M059J (cell line): ENCODE measurements at regions not wholly inside any gene's neighbourhood (a gene's known extent, or its start where the extent isn't known, plus 50 kb on each side); places are given as distances from the start of the nearest gene placed in this dataset.
"Not testable (repeated sequence)": the region's sequence is repeated elsewhere in the genome, so short reads cannot be mapped to it uniquely, and the experiment has no call there.

ENCODE experiments used
- DNase-seq: peaks from one replicate; pipeline ENCODE4 v3.0.0-alpha.2; 2012; ENCODE audit warnings: low read depth

- no peak for DNase-seq
Observed at GRCh38 chr2:132272713-132273112, 111.0 kb upstream of the ANKRD30BL start.

GRCh38 chr2:132273585-132273984, 111.8 kb upstream of the ANKRD30BL start:
- DNase-seq: not testable (repeated sequence)

DNA sequence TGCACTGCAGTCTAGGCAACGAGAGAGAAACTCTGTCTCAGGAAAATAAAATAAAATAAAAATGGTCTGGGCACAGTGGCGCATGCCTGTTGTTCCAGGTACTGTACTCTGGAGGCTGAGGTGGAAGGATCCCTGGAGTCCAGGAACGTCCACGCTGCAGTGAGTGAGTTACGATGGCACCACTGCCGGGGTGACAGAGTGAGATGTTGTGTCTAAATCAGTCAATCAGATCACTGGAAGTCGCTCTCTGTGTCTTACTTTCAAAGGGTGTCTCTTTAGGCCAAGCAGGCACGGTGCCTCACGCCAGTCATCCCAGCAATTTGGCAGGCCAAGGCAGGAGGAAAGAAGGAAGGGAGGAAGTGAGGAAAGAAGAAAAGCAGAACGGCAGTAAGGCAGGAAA, 112.2 kb upstream of the ANKRD30BL start:
- DNase-seq: no peak

GRCh38 chr2:132275396-132275795, 113.6 kb upstream of the ANKRD30BL start:
- DNase-seq: no peak

DNA sequence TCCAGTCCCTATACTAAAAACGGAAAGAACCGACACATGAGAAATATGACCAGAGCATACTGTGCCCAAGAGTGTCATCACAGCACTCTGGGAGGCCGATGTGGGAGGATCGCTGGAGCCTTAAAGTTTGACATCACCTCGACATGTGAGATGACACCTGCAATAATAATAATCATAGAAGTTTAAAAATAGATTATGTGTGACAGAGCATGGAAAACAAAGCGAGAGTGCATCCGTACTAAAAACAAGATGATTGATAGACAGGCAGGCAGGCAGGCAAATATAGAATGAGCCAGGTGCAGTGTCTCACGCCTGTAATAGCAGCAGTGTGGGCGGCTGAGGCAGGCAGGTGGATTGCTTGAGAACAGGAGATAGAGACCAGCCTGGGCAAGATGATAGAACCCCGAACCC, 114.8 kb upstream of the ANKRD30BL start:
- no peak for DNase-seq

GRCh38 chr2:132278267-132278666, 116.5 kb upstream of the ANKRD30BL start:
- no peak for DNase-seq

- DNase-seq: no peak
Observed at GRCh38 chr2:132279344-132279743, 117.6 kb upstream of the ANKRD30BL start.

GRCh38 chr2:132279930-132280615, 118.3 kb upstream of the ANKRD30BL start:
- DNase-seq: no peak

GRCh38 chr2:132280912-132281311, 119.2 kb upstream of the ANKRD30BL start:
- no peak for DNase-seq

DNA sequence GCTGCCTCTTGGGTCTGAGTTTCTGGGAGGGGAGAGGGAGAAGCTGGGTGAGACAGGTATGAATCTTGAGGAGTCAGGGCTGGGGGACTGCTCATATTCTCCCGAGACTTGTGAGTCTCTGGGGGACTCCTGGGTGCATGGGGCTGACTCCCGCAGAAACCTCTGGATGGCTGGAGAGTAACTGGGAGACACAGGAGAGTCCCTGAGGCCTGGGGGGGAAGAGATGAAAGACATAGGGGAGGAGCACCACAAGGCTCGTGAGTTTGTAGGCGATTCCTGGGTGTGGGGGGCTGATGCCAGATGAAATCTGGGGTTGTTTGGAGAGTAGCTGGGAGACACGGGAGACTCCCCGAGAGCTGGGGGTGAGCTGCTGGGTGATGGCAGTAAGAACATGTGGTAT, 120.4 kb upstream of the ANKRD30BL start:
- not testable (repeated sequence) for DNase-seq

DNA sequence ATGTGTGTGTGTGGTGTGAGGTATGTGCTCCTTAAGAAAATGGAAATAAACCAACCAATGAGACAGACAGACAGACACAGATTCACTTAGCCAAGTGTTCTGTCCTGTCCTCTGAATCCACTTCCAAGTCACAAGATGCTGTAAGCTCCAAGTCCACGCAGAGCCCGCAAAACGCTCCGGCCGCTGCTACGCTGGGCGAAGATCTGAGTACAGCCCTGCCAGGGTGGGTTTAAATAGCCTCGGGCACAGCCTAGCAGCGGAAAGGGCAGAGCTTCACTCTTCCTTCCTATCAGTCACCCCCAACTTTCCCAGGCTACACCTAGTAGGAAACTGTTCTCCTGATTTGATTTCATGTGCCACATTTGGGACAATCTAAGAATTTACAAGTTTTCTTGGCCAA, 121.2 kb upstream of the ANKRD30BL start:
- no peak for DNase-seq

GRCh38 chr2:132286289-132286911, 124.6 kb upstream of the ANKRD30BL start:
- DNase-seq: not testable (repeated sequence)

DNA sequence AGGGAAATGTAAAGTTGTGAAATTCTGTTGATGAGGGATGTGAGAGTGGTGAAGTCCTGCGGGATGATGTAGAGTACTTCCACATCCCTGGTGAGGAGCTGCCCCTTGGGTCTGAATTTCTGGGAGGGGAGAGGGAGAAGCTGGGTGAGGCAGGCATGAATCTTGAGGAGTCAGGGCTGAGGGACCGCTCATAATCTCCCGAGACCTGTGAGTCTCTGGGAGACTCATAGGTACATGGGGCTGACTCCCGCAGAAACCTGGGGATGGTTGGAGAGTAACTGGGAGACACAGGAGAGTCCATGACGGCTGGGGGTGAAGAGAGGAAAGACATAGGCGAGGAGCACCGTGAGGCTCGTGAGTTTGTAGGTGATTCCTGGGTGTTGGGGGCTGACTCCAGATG, 126.2 kb upstream of the ANKRD30BL start:
- DNase-seq: not testable (repeated sequence)

DNA sequence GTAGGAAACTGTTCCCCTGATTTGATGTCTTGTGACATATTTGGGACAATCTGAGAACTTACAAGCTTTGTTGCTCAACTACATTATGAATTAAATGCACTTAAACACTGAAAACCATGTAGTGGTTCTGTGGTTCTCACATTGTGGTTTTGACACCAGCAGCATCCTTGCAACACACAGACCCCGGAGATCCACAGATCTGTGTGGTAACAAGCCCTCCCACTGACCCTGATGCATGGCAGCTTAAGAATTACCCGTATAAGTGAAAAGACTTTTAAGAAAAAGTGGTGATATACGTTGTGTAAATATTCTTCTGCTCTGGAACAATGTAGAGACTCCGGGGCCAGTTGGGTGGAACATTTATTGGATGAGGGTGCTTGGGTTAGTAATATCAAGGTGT, 127.4 kb upstream of the ANKRD30BL start:
- DNase-seq: not testable (repeated sequence)

DNA sequence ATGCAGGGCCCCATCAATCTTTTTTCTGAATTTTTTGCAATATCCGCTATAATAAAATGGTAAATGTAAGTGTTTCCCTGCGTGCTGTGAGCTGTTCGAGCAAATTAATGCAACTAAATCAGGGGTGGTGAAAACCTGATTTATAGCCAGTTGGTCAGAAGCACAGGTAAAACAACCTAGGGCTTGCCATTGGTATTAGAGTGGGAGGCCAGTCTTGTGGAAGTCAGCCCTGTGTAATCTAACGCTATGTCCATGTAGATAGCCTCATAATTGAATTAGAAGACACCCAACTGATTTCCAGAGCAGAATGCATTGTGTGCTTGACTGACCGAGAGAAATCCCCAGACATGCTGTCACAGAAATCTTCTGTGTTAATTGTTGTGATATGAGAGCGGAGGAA, 126.8 kb upstream of the GPR39 start:
- not testable (repeated sequence) for DNase-seq

GRCh38 chr2:132300592-132301378, 115.8 kb upstream of the GPR39 start:
- not testable (repeated sequence) for DNase-seq

GRCh38 chr2:132304661-132305380, 111.8 kb upstream of the GPR39 start:
- DNase-seq: peak; percentile 44

GRCh38 chr2:132307613-132308198, 108.9 kb upstream of the GPR39 start:
- not testable (repeated sequence) for DNase-seq

GRCh38 chr2:132309203-132309602, 107.4 kb upstream of the GPR39 start:
- not testable (repeated sequence) for DNase-seq

GRCh38 chr2:132315546-132315945, 101.1 kb upstream of the GPR39 start:
- DNase-seq: peak; percentile 55

DNA sequence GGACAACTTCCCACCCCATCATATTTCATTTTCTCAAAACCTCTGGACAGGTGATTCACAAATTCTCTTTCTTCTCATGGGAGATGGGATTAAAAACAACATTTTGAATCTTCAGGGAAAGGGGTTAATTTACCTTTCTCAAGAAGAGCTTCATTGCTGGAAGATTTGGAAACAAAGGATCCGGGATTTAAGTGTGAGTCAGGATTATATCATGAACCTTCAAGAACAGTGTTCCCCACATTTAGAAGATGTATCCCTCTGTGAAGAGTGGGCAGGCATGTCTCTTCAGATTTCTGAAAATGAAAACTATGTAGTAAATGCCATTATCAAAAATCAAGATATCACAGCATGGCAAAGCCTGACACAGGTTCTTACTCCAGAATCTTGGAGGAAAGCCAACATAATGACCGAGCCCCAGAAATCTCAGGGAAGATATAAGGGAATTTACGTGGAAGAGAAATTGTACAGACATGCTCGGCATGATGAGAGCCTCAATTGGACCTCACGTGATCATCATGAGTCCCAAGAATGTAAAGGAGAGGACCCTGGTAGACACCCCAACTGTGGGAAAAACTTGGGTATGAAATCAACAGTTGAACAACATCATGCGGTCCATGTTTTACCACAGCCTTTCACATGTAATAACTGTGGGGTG, 99.5 kb upstream of the GPR39 start:
- not testable (repeated sequence) for DNase-seq
